H1 (cell line): ENCODE measurements at regions not wholly inside any gene's neighbourhood (a gene's known extent, or its start where the extent isn't known, plus 50 kb on each side); places are given as distances from the start of the nearest gene placed in this dataset.

ENCODE experiments used
- CTCF ChIA-PET: fragments of 300-600 bp; sonication (Branson Sonifier 250); formaldehyde crosslinking; loops from one replicate; lab custom pipeline; 2021; ENCODE audit not compliant: partially characterized antibody; lab: Charles Lee
- POLR2A ChIA-PET: fragments of 300-600 bp; sonication (Branson Sonifier 250); formaldehyde crosslinking; loops from one replicate; lab custom pipeline; 2021; ENCODE audit warnings: inconsistent platforms; ENCODE audit not compliant: partially characterized antibody; lab: Charles Lee
- DNase-seq, 2 experiments: peaks; one replicate each; pipeline versions ENCODE4 v3.0.0 to v3.0.0-alpha.2; 2010 to 2022; ENCODE audit warnings: low spot score in 2 of 2, low read depth in 1 of 2, mixed read lengths in 1 of 2
- FAIRE-seq: peaks from 2 replicates; lab custom pipeline; 2011; peaks lifted over from hg19 to GRCh38; lab: Jason Lieb, UNC
- H2AFZ ChIP-seq: 2 replicates; pipeline ENCODE4 v1.8.1; 2012; ENCODE audit warnings: low read length, inconsistent platforms
- H2AK5ac ChIP-seq: 2 replicates; pipeline ENCODE4 v1.6.1; 2013; ENCODE audit warnings: low read depth, low read length
- H2BK120ac ChIP-seq: replicated peaks from 2 replicates; pipeline ENCODE3; 2013; ENCODE audit warnings: low read depth, low read length, inconsistent platforms
- H2BK12ac ChIP-seq: 2 replicates; pipeline ENCODE4 v1.6.1; 2013; ENCODE audit warnings: low read depth, low read length
- H2BK15ac ChIP-seq: 2 replicates; pipeline ENCODE4 v1.6.1; 2013; ENCODE audit warnings: low read length
- H2BK20ac ChIP-seq: 2 replicates; pipeline ENCODE4 v1.6.1; 2013; ENCODE audit warnings: low read length
- H2BK5ac ChIP-seq: 2 replicates; pipeline ENCODE4 v1.6.1; 2013; ENCODE audit warnings: low read depth, low read length
- H3K14ac ChIP-seq: 2 replicates; pipeline ENCODE4 v1.6.1; 2013; ENCODE audit warnings: inconsistent platforms; ENCODE audit not compliant: insufficient read length
- H3K18ac ChIP-seq: 2 replicates; pipeline ENCODE4 v1.6.1; 2013; ENCODE audit warnings: low read length; ENCODE audit errors: extremely low read depth
- H3K23ac ChIP-seq: 2 replicates; pipeline ENCODE4 v1.6.1; 2013; ENCODE audit warnings: inconsistent platforms; ENCODE audit not compliant: insufficient read length
- H3K23me2 ChIP-seq: 2 replicates; pipeline ENCODE4 v1.6.1; 2013; ENCODE audit warnings: low read depth, low read length
- H3K27ac ChIP-seq: 2 replicates; pipeline ENCODE4 v1.6.1; 2011; ENCODE audit warnings: low read depth, low read length, inconsistent platforms
- H3K27me3 ChIP-seq, 4 experiments: replicated peaks in 1 of 4; 1 replicate in 1 of 4; 2 replicates in 3 of 4; pipeline versions ENCODE4 v1.6.1 to v1.8.1; 2011 to 2013; ENCODE audit warnings: low read length in 3 of 4, mild to moderate bottlenecking in 3 of 4, inconsistent platforms in 2 of 4, mixed read lengths in 2 of 4, moderate library complexity in 1 of 4; ENCODE audit not compliant: control insufficient read depth in 3 of 4, insufficient read depth in 3 of 4; ENCODE audit errors: extremely low read depth in 1 of 4
- H3K36me3 ChIP-seq, 4 experiments: 2 replicates each; pipeline versions ENCODE4 v1.6.1 to v1.8.1; 2011 to 2013; ENCODE audit warnings: mild to moderate bottlenecking in 4 of 4, low read length in 3 of 4, moderate library complexity in 2 of 4, control low read depth in 1 of 4, inconsistent platforms in 1 of 4; ENCODE audit not compliant: insufficient read depth in 4 of 4, control insufficient read depth in 2 of 4
- H3K4ac ChIP-seq: replicated peaks from 2 replicates; pipeline ENCODE3; 2013; ENCODE audit warnings: low read length, low read depth, mixed read lengths, inconsistent platforms; ENCODE audit not compliant: insufficient read length
- H3K4me1 ChIP-seq, 4 experiments: replicated peaks in 1 of 4; 1 replicate in 1 of 4; 2 replicates in 3 of 4; pipeline versions ENCODE4 v1.6.1 to v1.8.1; 2011 to 2013; ENCODE audit warnings: low read length in 3 of 4, inconsistent platforms in 2 of 4, mixed read lengths in 1 of 4; ENCODE audit not compliant: insufficient read depth in 4 of 4, control insufficient read depth in 3 of 4
- H3K4me2 ChIP-seq, 2 experiments: 2 replicates each; pipeline versions ENCODE4 v1.6.1 to v1.8.1; 2011 to 2013; ENCODE audit warnings: low read depth in 2 of 2, low read length in 2 of 2, control low read depth in 1 of 2, inconsistent platforms in 1 of 2, mild to moderate bottlenecking in 1 of 2; ENCODE audit not compliant: insufficient read depth in 1 of 2
- H3K4me3 ChIP-seq, 4 experiments: fragments of 200-600, 300-600 bp in 1 of 4; sonication (generic), shearing (Covaris generic), sonication (Bioruptor Twin) in 1 of 4; 2 replicates each; pipeline versions ENCODE4 v1.5.1 to v1.8.1; 2011 to 2016; ENCODE audit warnings: low read length in 4 of 4, low read depth in 3 of 4, control low read depth in 2 of 4, inconsistent platforms in 2 of 4, mild to moderate bottlenecking in 2 of 4, mixed read lengths in 1 of 4, moderate library complexity in 1 of 4; ENCODE audit not compliant: insufficient read depth in 2 of 4; ENCODE audit errors: extremely low read depth in 1 of 4
- H3K56ac ChIP-seq: replicated peaks from 2 replicates; pipeline ENCODE3; 2013; ENCODE audit warnings: low read depth, mild to moderate bottlenecking, mixed read lengths, low read length, inconsistent platforms; ENCODE audit not compliant: insufficient read length
- H3K79me1 ChIP-seq: 2 replicates; pipeline ENCODE4 v1.6.1; 2013; ENCODE audit warnings: low read depth, low read length, control low read depth
- H3K79me2 ChIP-seq, 2 experiments: 2 replicates each; pipeline versions ENCODE4 v1.6.1 to v1.8.1; 2012 to 2013; ENCODE audit warnings: low read length in 2 of 2, mild to moderate bottlenecking in 2 of 2, inconsistent platforms in 1 of 2; ENCODE audit not compliant: insufficient read depth in 2 of 2, control insufficient read depth in 1 of 2
- H3K9ac ChIP-seq, 4 experiments: replicated peaks in 1 of 4; 1 replicate in 1 of 4; 2 replicates in 3 of 4; pipeline versions ENCODE4 v1.6.1 to v1.8.1; 2011 to 2013; ENCODE audit warnings: low read depth in 3 of 4, low read length in 3 of 4, control low read depth in 2 of 4, mild to moderate bottlenecking in 2 of 4, moderate library complexity in 2 of 4, inconsistent platforms in 1 of 4; ENCODE audit errors: extremely low read depth in 1 of 4
- H3K9me3 ChIP-seq, 2 experiments: 2 replicates each; pipeline versions ENCODE4 v1.6.1 to v1.8.1; 2012 to 2013; ENCODE audit warnings: mild to moderate bottlenecking in 2 of 2, moderate library complexity in 2 of 2, control low read depth in 1 of 2, inconsistent platforms in 1 of 2, low read depth in 1 of 2, low read length in 1 of 2, mixed read lengths in 1 of 2; ENCODE audit not compliant: insufficient read depth in 2 of 2
- H4K20me1 ChIP-seq, 2 experiments: replicated peaks in 1 of 2; 2 replicates each; pipeline versions ENCODE3 to v1.8.1; 2011 to 2013; ENCODE audit warnings: inconsistent platforms in 2 of 2, low read length in 2 of 2, mild to moderate bottlenecking in 1 of 2; ENCODE audit not compliant: insufficient read depth in 2 of 2, control insufficient read depth in 1 of 2
- H4K5ac ChIP-seq: 2 replicates; pipeline ENCODE4 v1.6.1; 2013; ENCODE audit warnings: low read length, low read depth, mixed read lengths, inconsistent platforms; ENCODE audit not compliant: insufficient read length
- H4K8ac ChIP-seq: 2 replicates; pipeline ENCODE4 v1.8.0; 2013; ENCODE audit warnings: mild to moderate bottlenecking, moderate library complexity, low read length, inconsistent platforms; ENCODE audit not compliant: insufficient read depth; ENCODE audit errors: extremely low read depth
- H4K91ac ChIP-seq: replicated peaks from 2 replicates; pipeline ENCODE3; 2013; ENCODE audit warnings: low read length, mixed read lengths, inconsistent platforms; ENCODE audit not compliant: insufficient read length
- NRF1 ChIP-seq: IDR thresholded peaks from 2 replicates; pipeline ENCODE4 v1.6.1; 2011; ENCODE audit warnings: mild to moderate bottlenecking, low read depth, low read length, improper control_type of control experiment
- RAD21 ChIP-seq, 2 experiments: IDR thresholded peaks in 1 of 2; conservative IDR thresholded peaks in 1 of 2; 2 replicates each; pipeline ENCODE4 v1.6.1; 2011; ENCODE audit warnings: low read depth in 2 of 2, low read length in 2 of 2, improper control_type of control experiment in 1 of 2, inconsistent platforms in 1 of 2, mild to moderate bottlenecking in 1 of 2, moderate library complexity in 1 of 2
- SP4 ChIP-seq: IDR thresholded peaks from 2 replicates; pipeline ENCODE4 v1.6.1; 2012; ENCODE audit warnings: low read length, inconsistent platforms
- ZNF274 ChIP-seq: IDR thresholded peaks from 2 replicates; pipeline ENCODE4 v1.7.0; 2012; ENCODE audit warnings: low read length, borderline replicate concordance; ENCODE audit errors: extremely low read depth

DNA sequence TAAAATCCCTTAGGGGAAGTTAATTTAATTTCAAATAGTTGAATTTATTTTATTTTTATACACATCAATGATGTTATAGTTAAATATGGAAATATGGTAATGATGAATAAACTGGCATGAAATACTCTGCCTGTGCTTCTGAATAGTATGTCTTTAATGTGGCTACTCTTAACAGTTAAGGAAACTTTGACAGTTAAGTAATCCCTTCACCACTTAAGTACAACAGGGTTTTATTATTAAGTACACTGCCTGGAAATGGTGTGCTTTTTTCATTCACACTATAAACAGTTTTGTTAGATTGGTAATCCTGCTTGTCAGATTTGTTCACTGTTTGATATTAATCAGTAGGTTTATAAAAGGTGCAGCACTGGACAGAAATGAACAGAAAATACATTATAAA, 412.0 kb upstream of the ZEB2 start:
- DNase-seq (no peak), FAIRE-seq (no peak)
- H3K79me2 ChIP-seq: no peaks in the 10 kb centered on the region
- CTCF ChIA-PET: interaction anchor here (0.7 kb wide), 2 partner anchors 16 to 550 kb away, joined by 3 to 4 read pairs; no protein-coding TSS in a partner anchor
- no peaks in the 10 kb centered on the region for H3K36me3 ChIP-seq
- H3K9ac ChIP-seq: no peak overlapping the region
- no peak overlapping the region for H2AFZ ChIP-seq
- H3K27me3 ChIP-seq: no peaks in the 10 kb centered on the region
- H2AK5ac ChIP-seq: no peak overlapping the region
- no peak for TF ChIP-seq ZNF274
- TF ChIP-seq RAD21 (IDR thresholded peaks at IDR 0.05 in 1 of 2, conservative IDR thresholded peaks at IDR 0.05 in 1 of 2; ENCODE audit: low read depth in 2 of 2, low read length in 2 of 2): no peak
- no peak for TF ChIP-seq SP4
- TF ChIP-seq NRF1: no peak
- H3K14ac ChIP-seq: no peak overlapping the region
- H2BK12ac ChIP-seq: no peak overlapping the region
- no peak overlapping the region for H3K23ac ChIP-seq
- H4K20me1 ChIP-seq: no peaks in the 10 kb centered on the region
- no peak overlapping the region for H2BK20ac ChIP-seq
- H3K56ac ChIP-seq: no peak overlapping the region
- H3K9me3 ChIP-seq: no peaks in the 10 kb centered on the region
- H3K27ac ChIP-seq: no peak overlapping the region
- no peak overlapping the region for H3K18ac ChIP-seq
- H4K5ac ChIP-seq: no peak overlapping the region
- H2BK5ac ChIP-seq: no peak overlapping the region
- POLR2A ChIA-PET: no interaction called here
- H3K4me3 ChIP-seq: no peak overlapping the region
- no peak overlapping the region for H3K4me2 ChIP-seq
- H4K91ac ChIP-seq: no peak overlapping the region
- no peak overlapping the region for H3K4ac ChIP-seq
- H2BK15ac ChIP-seq: no peak overlapping the region
- H3K79me1 ChIP-seq: no peaks in the 10 kb centered on the region
- no peaks in the 10 kb centered on the region for H3K23me2 ChIP-seq
- H2BK120ac ChIP-seq: no peak overlapping the region
- no peak overlapping the region for H4K8ac ChIP-seq
- H3K4me1 ChIP-seq: no peaks in the 10 kb centered on the region
